SH-SY5Y (cell line): ENCODE measurements at regions not wholly inside any gene's neighbourhood (a gene's known extent, or its start where the extent isn't known, plus 50 kb on each side); places are given as distances from the start of the nearest gene placed in this dataset.

Experiments used
- GATA2 ChIP-seq: IDR thresholded peaks from 2 replicates; pipeline ENCODE4 v1.6.1; 2011; ENCODE audit warnings: mild to moderate bottlenecking, low read depth, low read length
- GATA3 ChIP-seq: IDR thresholded peaks from 2 replicates; pipeline ENCODE4 v1.6.1; 2011; ENCODE audit warnings: low read depth, mild to moderate bottlenecking, low read length, moderate library complexity

DNA sequence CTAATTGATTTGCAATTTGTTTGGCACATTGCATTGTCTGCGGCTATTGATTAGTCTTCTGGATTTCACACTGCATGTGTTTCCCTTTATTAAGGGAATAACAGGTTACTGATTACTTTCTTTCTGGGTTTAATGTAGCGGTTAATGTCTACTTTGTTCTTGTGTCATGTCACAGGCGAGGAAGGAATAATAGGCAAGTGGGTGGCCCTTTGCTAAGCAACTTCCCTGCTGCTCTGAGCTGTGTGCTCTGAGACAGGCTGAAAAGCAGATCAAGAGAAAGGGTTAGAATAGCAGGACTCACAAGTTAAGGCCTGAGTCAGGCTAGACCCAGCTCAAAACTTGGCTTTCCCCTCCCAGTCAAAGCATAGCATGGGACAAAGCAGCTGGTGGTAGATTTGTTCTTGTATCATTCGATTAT lies 77.2 kb downstream of the NKX2-1 start:
- TF ChIP-seq GATA3 (no peak), GATA2 (no peak)
